AG09319 (cell line): ENCODE measurements at regions not wholly inside any gene's neighbourhood (a gene's known extent, or its start where the extent isn't known, plus 50 kb on each side); places are given as distances from the start of the nearest gene placed in this dataset.

ENCODE experiments used
- DNase-seq: peaks from one replicate; pipeline ENCODE4 v3.0.0-alpha.2; 2010; ENCODE audit warnings: low read depth; ENCODE audit errors: extremely low read depth
- CTCF ChIP-seq: IDR thresholded peaks from 2 replicates; pipeline ENCODE4 v1.5.1; 2011; ENCODE audit warnings: low read depth, mild to moderate bottlenecking, inconsistent platforms, low read length, moderate library complexity

GRCh38 chr10:113402602-113403001 is 150.3 kb upstream of the HABP2 start:
- no peak for DNase-seq
- no peak for TF ChIP-seq CTCF

- no peak for TF ChIP-seq CTCF
Observed at GRCh38 chr10:113407218-113407617, 145.6 kb upstream of the HABP2 start.

DNA sequence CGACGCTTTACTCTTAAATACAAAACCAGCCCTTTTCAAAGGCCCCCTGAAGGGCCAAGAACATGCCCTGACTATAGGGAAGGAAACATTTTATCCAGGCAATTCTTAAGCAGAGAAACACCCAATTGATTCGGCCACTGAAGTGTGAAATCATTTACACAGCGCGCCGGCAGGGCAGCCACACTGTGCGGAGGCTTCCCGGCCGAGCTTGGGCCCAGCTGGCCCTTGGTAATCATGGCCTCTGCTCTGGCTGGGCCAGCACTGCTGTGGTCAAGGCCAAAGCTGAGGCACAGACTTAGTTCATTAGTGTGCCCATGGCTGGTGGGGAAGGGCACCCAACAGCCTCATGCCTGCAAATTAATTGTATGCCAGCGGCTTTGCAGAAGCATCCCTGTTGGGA is 143.7 kb upstream of the HABP2 start:
- no peak for TF ChIP-seq CTCF
- no peak for DNase-seq

More at GRCh38 chr10:113407218-113407617, 145.6 kb upstream of the HABP2 start:
- no peak for DNase-seq

GRCh38 chr10:113410618-113411017 is 142.2 kb upstream of the HABP2 start:
- no peak for DNase-seq
- TF ChIP-seq CTCF = no peak

- DNase-seq = no peak
- TF ChIP-seq CTCF = no peak
Observed at GRCh38 chr10:113411456-113411855, 141.4 kb upstream of the HABP2 start.

DNA sequence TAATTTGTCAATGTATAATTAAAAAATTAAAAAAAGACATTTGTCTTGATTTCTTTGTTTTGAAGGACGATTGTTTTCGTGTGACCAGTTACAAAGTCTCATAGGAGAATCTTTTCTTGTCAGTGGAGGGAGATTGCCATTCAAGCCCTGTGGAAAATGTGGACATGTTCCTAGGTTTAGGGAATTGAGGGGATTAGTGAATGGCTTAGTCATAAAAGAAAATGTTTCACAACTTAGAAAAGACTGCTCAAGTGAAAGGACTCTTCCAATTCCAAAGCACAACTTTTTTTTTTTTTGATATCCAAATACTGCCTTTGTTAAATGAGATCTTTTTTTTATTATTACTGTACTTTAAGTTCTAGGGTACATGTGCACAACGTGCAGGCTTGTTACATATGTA is 140.7 kb upstream of the HABP2 start:
- TF ChIP-seq CTCF = no peak
- no peak for DNase-seq

GRCh38 chr10:113414543-113414942 is 138.3 kb upstream of the HABP2 start:
- TF ChIP-seq CTCF = no peak
- DNase-seq = no peak
